ENCODE measurements at regions not wholly inside any gene's neighbourhood (a gene's known extent, or its start where the extent isn't known, plus 50 kb on each side); places are given as distances from the start of the nearest gene placed in this dataset.

- TF ChIP-seq GATA3 (IDR thresholded peaks at IDR 0.05; ENCODE audit: low read depth, low read length), result no peak
- TF ChIP-seq GATA2 (IDR thresholded peaks at IDR 0.05; ENCODE audit: low read depth, low read length), result no peak
These were observed 75.4 kb downstream of the BTG1 start for GRCh38 chr12:92070054-92070863.

GRCh38 chr12:92068459-92068858, 77.2 kb downstream of the BTG1 start:
- TF ChIP-seq GATA3 (IDR thresholded peaks at IDR 0.05; ENCODE audit: low read depth, low read length) (no peak), GATA2 (IDR thresholded peaks at IDR 0.05; ENCODE audit: low read depth, low read length) (no peak)

- no peak for TF ChIP-seq GATA2 (IDR thresholded peaks at IDR 0.05; ENCODE audit: low read depth, low read length)
- TF ChIP-seq GATA3 (IDR thresholded peaks at IDR 0.05; ENCODE audit: low read depth, low read length), result no peak
These were observed 80.0 kb downstream of the BTG1 start for GRCh38 chr12:92065639-92066038.

GRCh38 chr12:92065018-92065499, 80.6 kb downstream of the BTG1 start:
- TF ChIP-seq GATA3 (IDR thresholded peaks at IDR 0.05; ENCODE audit: low read depth, low read length), result no peak
- no peak for TF ChIP-seq GATA2 (IDR thresholded peaks at IDR 0.05; ENCODE audit: low read depth, low read length)

- TF ChIP-seq GATA2 (IDR thresholded peaks at IDR 0.05; ENCODE audit: low read depth, low read length), result no peak
- TF ChIP-seq GATA3 (IDR thresholded peaks at IDR 0.05; ENCODE audit: low read depth, low read length), result no peak
These were observed 81.2 kb downstream of the BTG1 start for GRCh38 chr12:92064422-92064821.

GRCh38 chr12:92063641-92064040, 82.0 kb downstream of the BTG1 start:
- TF ChIP-seq GATA2 (IDR thresholded peaks at IDR 0.05; ENCODE audit: low read depth, low read length), result no peak
- no peak for TF ChIP-seq GATA3 (IDR thresholded peaks at IDR 0.05; ENCODE audit: low read depth, low read length)

GRCh38 chr12:92062539-92063493, 82.8 kb downstream of the BTG1 start:
- TF ChIP-seq GATA2 (IDR thresholded peaks at IDR 0.05; ENCODE audit: low read depth, low read length) (0 out of 2 replicates have a peak, but pooled peaks have one; percentile 38), GATA3 (IDR thresholded peaks at IDR 0.05; ENCODE audit: low read depth, low read length) (no peak)

- no peak for TF ChIP-seq GATA3 (IDR thresholded peaks at IDR 0.05; ENCODE audit: low read depth, low read length)
- TF ChIP-seq GATA2 (IDR thresholded peaks at IDR 0.05; ENCODE audit: low read depth, low read length), result no peak
These were observed 84.6 kb downstream of the BTG1 start for GRCh38 chr12:92061061-92061460.

GRCh38 chr12:92059960-92060359, 85.7 kb downstream of the BTG1 start:
- no peak for TF ChIP-seq GATA2 (IDR thresholded peaks at IDR 0.05; ENCODE audit: low read depth, low read length)
- no peak for TF ChIP-seq GATA3 (IDR thresholded peaks at IDR 0.05; ENCODE audit: low read depth, low read length)

GRCh38 chr12:92058664-92059063, 87.0 kb downstream of the BTG1 start:
- TF ChIP-seq GATA3 (IDR thresholded peaks at IDR 0.05; ENCODE audit: low read depth, low read length), result no peak
- no peak for TF ChIP-seq GATA2 (IDR thresholded peaks at IDR 0.05; ENCODE audit: low read depth, low read length)

- TF ChIP-seq GATA2 (IDR thresholded peaks at IDR 0.05; ENCODE audit: low read depth, low read length), result no peak
- TF ChIP-seq GATA3 (IDR thresholded peaks at IDR 0.05; ENCODE audit: low read depth, low read length), result no peak
These were observed 89.4 kb downstream of the BTG1 start for GRCh38 chr12:92056290-92056689.

GRCh38 chr12:92055877-92056276, 89.8 kb downstream of the BTG1 start:
- TF ChIP-seq GATA2 (IDR thresholded peaks at IDR 0.05; ENCODE audit: low read depth, low read length) (no peak), GATA3 (IDR thresholded peaks at IDR 0.05; ENCODE audit: low read depth, low read length) (no peak)

- no peak for TF ChIP-seq GATA3 (IDR thresholded peaks at IDR 0.05; ENCODE audit: low read depth, low read length)
- TF ChIP-seq GATA2 (IDR thresholded peaks at IDR 0.05; ENCODE audit: low read depth, low read length), result no peak
These were observed 94.2 kb downstream of the BTG1 start for GRCh38 chr12:92051441-92051840.

- TF ChIP-seq GATA3 (IDR thresholded peaks at IDR 0.05; ENCODE audit: low read depth, low read length) (no peak), GATA2 (IDR thresholded peaks at IDR 0.05; ENCODE audit: low read depth, low read length) (no peak)
These were observed 96.2 kb downstream of the BTG1 start for GRCh38 chr12:92049403-92049802.
